Neural progenitor cell (in vitro differentiated cells): ENCODE measurements at regions not wholly inside any gene's neighbourhood (a gene's known extent, or its start where the extent isn't known, plus 50 kb on each side); places are given as distances from the start of the nearest gene placed in this dataset.

Experiments
- DNase-seq: peaks from one replicate; pipeline ENCODE4 v3.0.0-alpha.2; 2016; ENCODE audit warnings: low spot score
- H2AFZ ChIP-seq: fragments of 200-600 bp; sonication (generic); replicated peaks from 2 replicates; pipeline ENCODE4 v1.6.1; 2016; ENCODE audit warnings: antibody characterized with exemption
- H3F3A ChIP-seq: fragments of 200-600 bp; sonication (generic); 2 replicates; pipeline ENCODE4 v1.6.1; 2016; ENCODE audit warnings: antibody characterized with exemption, low read depth
- H3K27ac ChIP-seq: fragments of 200-600 bp; sonication (generic); 2 replicates; pipeline ENCODE4 v1.5.1; 2016; ENCODE audit warnings: mild to moderate bottlenecking
- H3K27me3 ChIP-seq: fragments of 200-600 bp; sonication (generic); 2 replicates; pipeline ENCODE4 v1.6.1; 2016; ENCODE audit warnings: mild to moderate bottlenecking, moderate library complexity
- H3K36me3 ChIP-seq: fragments of 200-600 bp; sonication (generic); 2 replicates; pipeline ENCODE4 v1.5.1; 2016
- H3K4me1 ChIP-seq: fragments of 200-600 bp; sonication (generic); 2 replicates; pipeline ENCODE4 v1.6.1; 2016; ENCODE audit warnings: mixed run types
- H3K4me2 ChIP-seq: fragments of 200-600 bp; sonication (generic); 2 replicates; pipeline ENCODE4 v1.6.1; 2016
- H3K4me3 ChIP-seq: fragments of 200-600 bp; sonication (generic); 2 replicates; pipeline ENCODE4 v1.5.1; 2016
- H3K79me2 ChIP-seq: fragments of 200-600 bp; sonication (generic); 2 replicates; pipeline ENCODE4 v1.6.1; 2016; ENCODE audit warnings: low read depth
- H3K9ac ChIP-seq: fragments of 200-600 bp; sonication (generic); 2 replicates; pipeline ENCODE4 v1.6.1; 2016
- H3K9me3 ChIP-seq: fragments of 200-600 bp; sonication (generic); 2 replicates; pipeline ENCODE4 v1.5.1; 2016; ENCODE audit warnings: low read depth
- H4K20me1 ChIP-seq: fragments of 200-600 bp; sonication (generic); 2 replicates; pipeline ENCODE4 v1.6.1; 2016; ENCODE audit warnings: low read depth
- H3K27ac Mint-ChIP-seq: 3 replicates; pipeline ENCODE4 v1.8.0; 2021; ENCODE audit warnings: mixed read lengths
- H3K27me3 Mint-ChIP-seq: 2 replicates; pipeline ENCODE4 v1.8.0; 2022; ENCODE audit warnings: low read depth, mild to moderate bottlenecking, inconsistent platforms, moderate library complexity, mixed read lengths; ENCODE audit not compliant: insufficient read depth
- H3K36me3 Mint-ChIP-seq: 3 replicates; pipeline ENCODE4 v1.8.0; 2021; ENCODE audit warnings: mixed read lengths
- H3K4me1 Mint-ChIP-seq: 3 replicates; pipeline ENCODE4 v1.8.0; 2021; ENCODE audit warnings: mixed read lengths
- H3K4me3 Mint-ChIP-seq: 3 replicates; pipeline ENCODE4 v1.8.0; 2021; ENCODE audit warnings: mild to moderate bottlenecking, moderate library complexity, mixed read lengths
- H3K9me3 Mint-ChIP-seq: 3 replicates; pipeline ENCODE4 v1.8.0; 2020; ENCODE audit warnings: mixed read lengths
- CTCF ChIP-seq: fragments of 200-600 bp; sonication (generic); IDR thresholded peaks from 2 replicates; pipeline ENCODE4 v1.5.1; 2017; ENCODE audit warnings: antibody characterized with exemption, mild to moderate bottlenecking
- EZH2 ChIP-seq: fragments of 200-600 bp; sonication (generic); IDR thresholded peaks from 2 replicates; pipeline ENCODE4 v1.6.1; 2017; ENCODE audit warnings: antibody characterized with exemption, mild to moderate bottlenecking, moderate library complexity
- EZH2phosphoT487 ChIP-seq: fragments of 200-600 bp; sonication (generic); IDR thresholded peaks from 2 replicates; pipeline ENCODE4 v1.6.1; 2017; ENCODE audit warnings: antibody characterized with exemption

DNA sequence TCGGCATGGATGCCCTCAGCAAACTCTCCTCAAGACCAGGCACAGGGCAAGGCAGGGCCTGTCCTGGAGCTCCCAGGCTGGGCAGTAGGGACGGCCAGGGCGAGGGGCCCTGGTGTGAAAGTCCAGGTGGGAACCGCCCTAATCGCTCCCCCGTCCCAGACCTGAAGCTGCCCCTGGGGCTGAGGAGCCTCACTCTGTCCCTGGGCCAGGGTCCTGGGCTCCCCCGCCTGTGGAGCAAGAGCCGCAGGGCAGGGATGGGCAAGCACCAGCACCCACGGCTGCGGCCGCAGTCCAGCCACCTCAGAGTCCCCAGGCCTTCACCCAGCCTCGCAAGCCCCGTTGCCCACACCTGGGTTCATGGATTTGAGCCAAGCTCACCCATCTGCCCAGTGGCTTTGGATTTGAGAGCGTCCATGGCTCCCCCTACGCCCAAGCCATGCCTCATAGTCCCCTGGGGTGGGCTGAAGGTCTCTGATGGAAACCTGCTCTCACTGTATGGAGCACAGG is 102.4 kb upstream of the C14orf180 start:
- Histone ChIP-seq H3F3A (no peaks in the 10 kb centered on the region), H3K9ac (no peak overlapping the region), H3K36me3 (no peaks in the 10 kb centered on the region), H3K9me3 (no peaks in the 10 kb centered on the region), H3K27me3 (no peaks in the 10 kb centered on the region), H3K4me3 (no peak overlapping the region), H4K20me1 (no peaks in the 10 kb centered on the region), H2AFZ (no peak overlapping the region), H3K27ac (no peak overlapping the region), H3K79me2 (no peaks in the 10 kb centered on the region), H3K4me1 (no peaks in the 10 kb centered on the region), H3K4me2 (no peak overlapping the region)
- no peaks in the 10 kb centered on the region for H3K36me3 Mint-ChIP-seq
- H3K27ac Mint-ChIP-seq: no peak overlapping the region
- TF ChIP-seq CTCF (no peak), EZH2 (no peak)
- H3K4me3 Mint-ChIP-seq: no peak overlapping the region
- H3K4me1 Mint-ChIP-seq: peaks cover 10% of the 10 kb centered on the region
- no peak for DNase-seq
- H3K9me3 Mint-ChIP-seq: peaks cover 13% of the 10 kb centered on the region
- H3K27me3 Mint-ChIP-seq: peaks cover 4% of the 10 kb centered on the region

GRCh38 chr14:104477666-104478380 is 101.7 kb upstream of the C14orf180 start:
- Histone ChIP-seq H3K27ac (no peak overlapping the region), H3K27me3 (no peaks in the 10 kb centered on the region), H3K4me2 (no peak overlapping the region), H3K9me3 (peaks cover 5% of the 10 kb centered on the region), H4K20me1 (no peaks in the 10 kb centered on the region), H3F3A (no peaks in the 10 kb centered on the region), H3K9ac (no peak overlapping the region), H3K79me2 (no peaks in the 10 kb centered on the region), H3K36me3 (no peaks in the 10 kb centered on the region), H3K4me3 (no peak overlapping the region), H2AFZ (no peak overlapping the region), H3K4me1 (no peaks in the 10 kb centered on the region)
- peaks cover 5% of the 10 kb centered on the region for H3K27me3 Mint-ChIP-seq
- peaks cover 10% of the 10 kb centered on the region for H3K4me1 Mint-ChIP-seq
- H3K36me3 Mint-ChIP-seq: no peaks in the 10 kb centered on the region
- no peak for DNase-seq
- H3K4me3 Mint-ChIP-seq: no peak overlapping the region
- TF ChIP-seq EZH2 (no peak), EZH2phosphoT487 (no peak), CTCF (no peak)
- no peak overlapping the region for H3K27ac Mint-ChIP-seq
- H3K9me3 Mint-ChIP-seq: peaks cover 15% of the 10 kb centered on the region

DNA sequence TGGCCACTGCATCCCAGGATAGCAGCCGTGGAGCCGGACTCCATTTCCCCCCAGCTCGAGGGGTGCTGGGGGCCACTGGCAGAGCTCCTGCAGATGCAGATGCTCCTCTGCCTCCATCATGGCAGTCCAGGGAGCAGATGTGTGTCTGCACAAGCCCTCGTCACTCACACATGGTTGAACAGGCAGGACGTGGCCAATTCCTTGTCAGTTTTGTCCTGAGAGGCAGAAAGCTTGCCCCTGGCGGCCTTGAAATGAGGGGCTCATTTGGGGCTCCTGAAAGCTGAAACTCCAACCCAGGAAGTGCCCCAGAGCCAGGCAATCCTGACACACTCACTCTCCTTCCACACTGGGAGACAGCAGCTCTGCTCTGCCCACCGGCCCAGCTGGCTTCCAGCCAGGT is 100.9 kb upstream of the C14orf180 start:
- H3K27ac ChIP-seq: no peak overlapping the region
- no peak overlapping the region for H2AFZ ChIP-seq
- no peak overlapping the region for H3K4me3 Mint-ChIP-seq
- no peak for DNase-seq
- H3K79me2 ChIP-seq: no peaks in the 10 kb centered on the region
- H3K36me3 Mint-ChIP-seq: no peaks in the 10 kb centered on the region
- no peaks in the 10 kb centered on the region for H3K27me3 ChIP-seq
- no peak for TF ChIP-seq EZH2
- no peak for TF ChIP-seq EZH2phosphoT487
- no peak for TF ChIP-seq CTCF
- no peaks in the 10 kb centered on the region for H3K36me3 ChIP-seq
- H3K4me1 ChIP-seq: no peaks in the 10 kb centered on the region
- H3F3A ChIP-seq: no peaks in the 10 kb centered on the region
- H3K27ac Mint-ChIP-seq: no peak overlapping the region
- H3K4me3 ChIP-seq: no peak overlapping the region
- peaks cover 10% of the 10 kb centered on the region for H3K4me1 Mint-ChIP-seq
- peaks cover 6% of the 10 kb centered on the region for H3K27me3 Mint-ChIP-seq
- H3K9me3 ChIP-seq: peaks cover 5% of the 10 kb centered on the region
- H4K20me1 ChIP-seq: no peaks in the 10 kb centered on the region
- H3K9ac ChIP-seq: no peak overlapping the region
- H3K9me3 Mint-ChIP-seq: peaks cover 21% of the 10 kb centered on the region
- H3K4me2 ChIP-seq: no peak overlapping the region
